CD4-positive, alpha-beta T cell (primary cell): ENCODE measurements at regions not wholly inside any gene's neighbourhood (a gene's known extent, or its start where the extent isn't known, plus 50 kb on each side); places are given as distances from the start of the nearest gene placed in this dataset.

ENCODE experiments used
- ATAC-seq: fragments of 200-7000 bp; cut with Tn5 transposase; one replicate; pipeline ENCODE4 v1.10.0; 2022; ENCODE audit warnings: mild to moderate bottlenecking; ENCODE audit not compliant: poor library complexity
- CTCF ChIA-PET: fragments of 350-600 bp; sonication (Branson Sonifier 250); formaldehyde crosslinking; loops from one replicate; lab custom pipeline; 2021; ENCODE audit warnings: antibody characterized with exemption, inconsistent platforms; lab: Charles Lee
- POLR2A ChIA-PET: fragments of 350-600 bp; sonication (Branson Sonifier 250); formaldehyde crosslinking; loops from one replicate; lab custom pipeline; 2021; ENCODE audit warnings: antibody characterized with exemption, inconsistent platforms; lab: Charles Lee
- DNase-seq, 14 experiments: peaks; one replicate each; pipeline ENCODE4 v3.0.0-alpha.2; 2013 to 2020; ENCODE audit warnings: mixed read lengths in 2 of 14
- H3K27ac ChIP-seq, 2 donors: one replicate each; pipeline versions ENCODE4 v1.5.1 to v1.7.0; 2013; ENCODE audit warnings: low read length in 2 of 2, low read depth in 1 of 2, mild to moderate bottlenecking in 1 of 2
- H3K27me3 ChIP-seq, 2 experiments: 1 replicate in 1 of 2; 2 replicates in 1 of 2; pipeline versions ENCODE4 v1.6.1 to v1.7.0; 2013; ENCODE audit warnings: low read length in 2 of 2, control low read depth in 1 of 2, mild to moderate bottlenecking in 1 of 2, moderate library complexity in 1 of 2; ENCODE audit not compliant: insufficient read depth in 2 of 2, control insufficient read depth in 1 of 2
- H3K36me3 ChIP-seq: one replicate; pipeline ENCODE4 v1.6.1; 2013; ENCODE audit warnings: low read length, control low read depth; ENCODE audit not compliant: insufficient read depth
- H3K4me1 ChIP-seq: one replicate; pipeline ENCODE4 v1.6.1; 2013; ENCODE audit warnings: low read length, control low read depth; ENCODE audit not compliant: insufficient read depth
- H3K4me3 ChIP-seq: one replicate; pipeline ENCODE4 v1.5.1; 2013; ENCODE audit warnings: mild to moderate bottlenecking, low read length, moderate library complexity
- H3K9me3 ChIP-seq, 2 experiments: 1 replicate in 1 of 2; 2 replicates in 1 of 2; pipeline versions ENCODE4 v1.6.1 to v1.7.0; 2013; ENCODE audit warnings: low read length in 2 of 2, mild to moderate bottlenecking in 2 of 2, control low read depth in 1 of 2, moderate library complexity in 1 of 2; ENCODE audit not compliant: control insufficient read depth in 1 of 2, insufficient read depth in 1 of 2
- H3K27ac Mint-ChIP-seq: one replicate; pipeline ENCODE4 v1.8.0; 2020; ENCODE audit warnings: mixed read lengths
- H3K27me3 Mint-ChIP-seq: one replicate; pipeline ENCODE4 v1.8.0; 2021; ENCODE audit warnings: mixed read lengths
- H3K36me3 Mint-ChIP-seq: one replicate; pipeline ENCODE4 v1.8.0; 2021; ENCODE audit warnings: low read depth, mixed read lengths
- H3K4me1 Mint-ChIP-seq: one replicate; pipeline ENCODE4 v1.8.0; 2021; ENCODE audit warnings: low read depth, mixed read lengths
- H3K4me3 Mint-ChIP-seq: one replicate; pipeline ENCODE4 v1.8.0; 2020; ENCODE audit warnings: mild to moderate bottlenecking, mixed read lengths
- H3K9me3 Mint-ChIP-seq: one replicate; pipeline ENCODE4 v1.8.0; 2020; ENCODE audit warnings: mixed read lengths
- intact Hi-C, 2 experiments: fragments of 100-400 bp; cut with DNase I in 1 of 2; cut with micrococcal nuclease in 1 of 2; formaldehyde crosslinking; loops; one replicate each; pipeline versions ENCODE4 v1.15.1 to v1.9.0; 2023 to 2025; cut with DNase I, micrococcal nuclease
- TF ChIP-seq, protein P1 (sequence below): fragments of 200-600 bp; IDR thresholded peaks from one replicate; pipeline ENCODE4 v1.8.0; 2022; ENCODE audit warnings: antibody characterized with exemption, mild to moderate bottlenecking

DNA sequence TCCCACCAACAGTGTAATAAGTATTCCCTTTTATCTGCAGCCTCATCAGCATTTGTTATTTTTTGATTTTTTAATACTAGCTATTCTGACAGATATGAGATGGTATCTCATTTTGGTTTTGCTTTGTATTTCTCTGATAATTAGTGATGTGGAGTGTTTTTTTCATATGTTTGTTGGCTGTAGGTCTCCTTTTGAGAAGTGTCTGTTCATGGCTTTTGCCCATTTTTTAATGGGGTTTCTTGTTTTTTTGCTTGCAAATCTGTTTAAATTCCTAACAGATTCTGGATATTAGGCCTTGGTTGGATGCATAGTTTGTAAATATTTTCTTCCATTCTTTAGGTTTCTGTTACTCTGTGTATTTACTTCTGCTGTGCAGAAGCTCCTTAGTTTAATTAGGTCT lies 445.4 kb upstream of the DAB2 start:
- H3K27ac Mint-ChIP-seq, result no peak overlapping the region
- DNase-seq, result no peak
- H3K36me3 ChIP-seq, result no peaks in the 10 kb centered on the region
- peaks cover 0 to 6% of the 10 kb centered on the region in 2 experiments for H3K9me3 ChIP-seq
- ChIA-PET POLR2A (no interaction called here), CTCF (no interaction called here)
- H3K27me3 ChIP-seq, result no peaks in the 10 kb centered on the region
- no peak for ATAC-seq
- no peak overlapping the region for H3K27ac ChIP-seq
- H3K4me3 Mint-ChIP-seq, result no peak overlapping the region
- TF ChIP-seq, protein P1, sequence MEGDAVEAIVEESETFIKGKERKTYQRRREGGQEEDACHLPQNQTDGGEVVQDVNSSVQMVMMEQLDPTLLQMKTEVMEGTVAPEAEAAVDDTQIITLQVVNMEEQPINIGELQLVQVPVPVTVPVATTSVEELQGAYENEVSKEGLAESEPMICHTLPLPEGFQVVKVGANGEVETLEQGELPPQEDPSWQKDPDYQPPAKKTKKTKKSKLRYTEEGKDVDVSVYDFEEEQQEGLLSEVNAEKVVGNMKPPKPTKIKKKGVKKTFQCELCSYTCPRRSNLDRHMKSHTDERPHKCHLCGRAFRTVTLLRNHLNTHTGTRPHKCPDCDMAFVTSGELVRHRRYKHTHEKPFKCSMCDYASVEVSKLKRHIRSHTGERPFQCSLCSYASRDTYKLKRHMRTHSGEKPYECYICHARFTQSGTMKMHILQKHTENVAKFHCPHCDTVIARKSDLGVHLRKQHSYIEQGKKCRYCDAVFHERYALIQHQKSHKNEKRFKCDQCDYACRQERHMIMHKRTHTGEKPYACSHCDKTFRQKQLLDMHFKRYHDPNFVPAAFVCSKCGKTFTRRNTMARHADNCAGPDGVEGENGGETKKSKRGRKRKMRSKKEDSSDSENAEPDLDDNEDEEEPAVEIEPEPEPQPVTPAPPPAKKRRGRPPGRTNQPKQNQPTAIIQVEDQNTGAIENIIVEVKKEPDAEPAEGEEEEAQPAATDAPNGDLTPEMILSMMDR, result no peak
- peaks cover 9% of the 10 kb centered on the region for H3K27me3 Mint-ChIP-seq
- H3K4me1 ChIP-seq, result no peaks in the 10 kb centered on the region
- intact Hi-C loops, result no loop called here
- H3K4me3 ChIP-seq, result no peak overlapping the region
- no peaks in the 10 kb centered on the region for H3K36me3 Mint-ChIP-seq
- peaks cover 14% of the 10 kb centered on the region for H3K9me3 Mint-ChIP-seq
- no peaks in the 10 kb centered on the region for H3K4me1 Mint-ChIP-seq

DNA sequence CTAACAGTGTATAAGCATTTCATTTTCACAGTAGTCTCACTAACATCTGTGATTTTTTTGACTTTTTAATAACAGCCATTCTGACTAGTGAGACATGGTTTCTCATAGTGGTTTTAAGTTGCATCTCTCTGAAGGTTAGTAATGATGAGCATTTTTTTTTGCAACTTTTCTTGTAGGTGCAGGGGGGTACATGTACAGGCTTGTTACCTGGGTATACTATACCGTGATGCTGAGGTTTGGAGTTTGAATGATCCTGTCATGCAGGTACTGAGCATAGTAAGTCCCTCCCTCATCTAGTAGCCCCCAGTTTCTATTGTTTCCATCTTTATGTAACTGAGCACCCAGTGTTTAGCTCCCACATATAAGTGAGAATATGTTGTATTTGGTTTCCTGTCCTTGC lies 444.6 kb upstream of the DAB2 start:
- intact Hi-C loops, result no loop called here
- POLR2A ChIA-PET, result no interaction called here
- peaks cover 14% of the 10 kb centered on the region for H3K9me3 Mint-ChIP-seq
- H3K27me3 Mint-ChIP-seq, result peaks cover 5% of the 10 kb centered on the region
- TF ChIP-seq, protein P1, result no peak
- H3K27ac ChIP-seq, result no peak overlapping the region
- no peaks in the 10 kb centered on the region for H3K4me1 ChIP-seq
- ATAC-seq, result no peak
- H3K27me3 ChIP-seq, result no peaks in the 10 kb centered on the region
- no peaks in the 10 kb centered on the region for H3K4me1 Mint-ChIP-seq
- H3K4me3 ChIP-seq, result no peak overlapping the region
- H3K36me3 ChIP-seq, result no peaks in the 10 kb centered on the region
- H3K9me3 ChIP-seq, result peaks cover 0 to 6% of the 10 kb centered on the region in 2 experiments
- H3K4me3 Mint-ChIP-seq, result no peak overlapping the region
- no peaks in the 10 kb centered on the region for H3K36me3 Mint-ChIP-seq
- H3K27ac Mint-ChIP-seq, result no peak overlapping the region
- CTCF ChIA-PET, result no interaction called here
- no peak for DNase-seq

DNA sequence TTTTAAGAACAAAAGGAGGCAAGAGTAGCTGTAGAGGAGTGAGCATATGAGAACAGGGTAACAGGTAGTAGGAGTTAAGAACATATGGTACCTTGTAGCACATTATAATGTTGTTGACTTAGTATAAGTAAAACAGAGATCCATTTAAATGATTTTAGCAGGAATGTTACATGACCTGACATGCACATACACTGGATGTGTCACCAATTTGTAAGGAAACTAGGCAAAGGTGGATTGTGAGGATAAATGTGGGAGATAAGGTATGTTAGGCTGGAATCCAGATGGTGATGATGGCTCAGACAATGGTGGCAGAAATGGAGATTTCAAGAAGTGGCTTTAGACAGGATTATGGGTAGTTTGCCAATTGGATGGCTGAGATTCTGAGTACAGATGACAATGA lies 443.1 kb upstream of the DAB2 start:
- intact Hi-C loops, result no loop called here

More for the DNA sequence above, 443.1 kb upstream of the DAB2 start:
- Histone ChIP-seq H3K4me1 (no peaks in the 10 kb centered on the region), H3K9me3 (peaks cover 0 to 6% of the 10 kb centered on the region in 2 experiments), H3K27me3 (no peaks in the 10 kb centered on the region), H3K4me3 (no peak overlapping the region), H3K27ac (no peak overlapping the region), H3K36me3 (no peaks in the 10 kb centered on the region)
- H3K36me3 Mint-ChIP-seq, result no peaks in the 10 kb centered on the region
- H3K27ac Mint-ChIP-seq, result no peak overlapping the region
- peaks cover 4% of the 10 kb centered on the region for H3K27me3 Mint-ChIP-seq
- peaks cover 14% of the 10 kb centered on the region for H3K9me3 Mint-ChIP-seq
- POLR2A ChIA-PET, result no interaction called here
- DNase-seq (no peak), ATAC-seq (no peak)
- no peaks in the 10 kb centered on the region for H3K4me1 Mint-ChIP-seq
- no peak overlapping the region for H3K4me3 Mint-ChIP-seq
- TF ChIP-seq, protein P1, result no peak
- CTCF ChIA-PET, result no interaction called here
